ENCODE measurements at regions not wholly inside any gene's neighbourhood (a gene's known extent, or its start where the extent isn't known, plus 50 kb on each side); places are given as distances from the start of the nearest gene placed in this dataset.

GRCh38 chr7:13447637-13448036, 541.8 kb downstream of the ETV1 start:
- ChIA-PET CTCF (no interaction called here), POLR2A (ENCODE audit: low non-redundant PET) (no interaction called here)
- H3K9me3 ChIP-seq (ENCODE audit: low read depth, low read length, poor library complexity, severe bottlenecking), result no peaks in the 10 kb centered on the region
- no peak overlapping the region for H3K4me3 ChIP-seq (ENCODE audit: low read depth, low read length, poor library complexity, severe bottlenecking)
- no TSS peak for BruUV-seq (replicated peaks)
- no peak for DNase-seq (ENCODE audit: low spot score)
- H3K27me3 ChIP-seq (replicated peaks; ENCODE audit: insufficient read depth, low read depth, low read length, poor library complexity), result peaks cover 4% of the 10 kb centered on the region
- TF ChIP-seq CTCF (conservative IDR thresholded peaks at IDR 0.05; ENCODE audit: low read depth, low read length) (no peak), EZH2 (IDR thresholded peaks at IDR 0.05; ENCODE audit: borderline replicate concordance, low read depth, low read length, poor library complexity, severe bottlenecking) (no peak)
- H3K4me1 ChIP-seq (ENCODE audit: insufficient read depth, low read length, poor library complexity, severe bottlenecking), result no peaks in the 10 kb centered on the region
- no peak overlapping the region for H3K27ac ChIP-seq (ENCODE audit: low read depth, low read length, poor library complexity, severe bottlenecking)
- H3K36me3 ChIP-seq (ENCODE audit: insufficient read depth, low read length, poor library complexity, severe bottlenecking), result no peaks in the 10 kb centered on the region
- intact Hi-C loops (cut with micrococcal nuclease; ENCODE audit: unreplicated experiment), result no loop called here

- CTCF ChIA-PET, result no interaction called here
- BruUV-seq (replicated peaks), result no TSS peak
- intact Hi-C loops (cut with micrococcal nuclease; ENCODE audit: unreplicated experiment), result no loop called here
These were observed 541.2 kb downstream of the ETV1 start for GRCh38 chr7:13448243-13448642.

GRCh38 chr7:13449460-13449859, 540.0 kb downstream of the ETV1 start:
- CTCF ChIA-PET, result no interaction called here
- no TSS peak for BruUV-seq (replicated peaks)
- intact Hi-C loops (cut with micrococcal nuclease; ENCODE audit: unreplicated experiment), result no loop called here

More at GRCh38 chr7:13448243-13448642, 541.2 kb downstream of the ETV1 start:
- Histone ChIP-seq H3K27me3 (replicated peaks; ENCODE audit: insufficient read depth, low read depth, low read length, poor library complexity) (peaks cover 4% of the 10 kb centered on the region), H3K4me1 (ENCODE audit: insufficient read depth, low read length, poor library complexity, severe bottlenecking) (no peaks in the 10 kb centered on the region), H3K4me3 (ENCODE audit: low read depth, low read length, poor library complexity, severe bottlenecking) (no peak overlapping the region), H3K27ac (ENCODE audit: low read depth, low read length, poor library complexity, severe bottlenecking) (no peak overlapping the region), H3K9me3 (ENCODE audit: low read depth, low read length, poor library complexity, severe bottlenecking) (no peaks in the 10 kb centered on the region), H3K36me3 (ENCODE audit: insufficient read depth, low read length, poor library complexity, severe bottlenecking) (no peaks in the 10 kb centered on the region)
- no peak for DNase-seq (ENCODE audit: low spot score)
- TF ChIP-seq EZH2 (IDR thresholded peaks at IDR 0.05; ENCODE audit: borderline replicate concordance, low read depth, low read length, poor library complexity, severe bottlenecking) (no peak), CTCF (conservative IDR thresholded peaks at IDR 0.05; ENCODE audit: low read depth, low read length) (no peak)
- POLR2A ChIA-PET (ENCODE audit: low non-redundant PET), result no interaction called here

More at GRCh38 chr7:13449460-13449859, 540.0 kb downstream of the ETV1 start:
- TF ChIP-seq EZH2 (IDR thresholded peaks at IDR 0.05; ENCODE audit: borderline replicate concordance, low read depth, low read length, poor library complexity, severe bottlenecking) (no peak), CTCF (conservative IDR thresholded peaks at IDR 0.05; ENCODE audit: low read depth, low read length) (no peak)
- POLR2A ChIA-PET (ENCODE audit: low non-redundant PET), result interaction anchor here (0.6 kb wide), 1 partner anchor 134 kb away, joined by 3 read pairs; no protein-coding TSS in a partner anchor
- no peaks in the 10 kb centered on the region for H3K9me3 ChIP-seq (ENCODE audit: low read depth, low read length, poor library complexity, severe bottlenecking)
- no peaks in the 10 kb centered on the region for H3K36me3 ChIP-seq (ENCODE audit: insufficient read depth, low read length, poor library complexity, severe bottlenecking)
- H3K27ac ChIP-seq (ENCODE audit: low read depth, low read length, poor library complexity, severe bottlenecking), result no peak overlapping the region
- DNase-seq (ENCODE audit: low spot score), result no peak
- no peaks in the 10 kb centered on the region for H3K4me1 ChIP-seq (ENCODE audit: insufficient read depth, low read length, poor library complexity, severe bottlenecking)
- H3K4me3 ChIP-seq (ENCODE audit: low read depth, low read length, poor library complexity, severe bottlenecking), result no peak overlapping the region
- H3K27me3 ChIP-seq (replicated peaks; ENCODE audit: insufficient read depth, low read depth, low read length, poor library complexity), result peaks cover 4% of the 10 kb centered on the region
